Esophagus (tissue), 2 donors: ENCODE measurements at regions not wholly inside any gene's neighbourhood (a gene's known extent, or its start where the extent isn't known, plus 50 kb on each side); places are given as distances from the start of the nearest gene placed in this dataset.

ENCODE experiments used
- H3K27ac ChIP-seq, 2 donors: one replicate each; pipeline ENCODE4 v1.5.1; 2013; ENCODE audit warnings: low read depth in 2 of 2, mild to moderate bottlenecking in 2 of 2, inconsistent platforms in 1 of 2, low read length in 1 of 2, moderate library complexity in 1 of 2
- H3K27me3 ChIP-seq, 2 donors: one replicate each; pipeline ENCODE4 v1.6.1; 2013; ENCODE audit warnings: low read length in 2 of 2, control low read depth in 1 of 2, mild to moderate bottlenecking in 1 of 2; ENCODE audit not compliant: insufficient read depth in 2 of 2, control insufficient read depth in 1 of 2
- H3K36me3 ChIP-seq, 2 donors: one replicate each; pipeline ENCODE4 v1.6.1; 2013; ENCODE audit warnings: low read length in 1 of 2; ENCODE audit not compliant: control insufficient read depth in 2 of 2, insufficient read depth in 2 of 2
- H3K4me1 ChIP-seq, 2 donors: one replicate each; pipeline ENCODE4 v1.6.1; 2013; ENCODE audit warnings: low read length in 1 of 2; ENCODE audit not compliant: control insufficient read depth in 2 of 2, insufficient read depth in 2 of 2
- H3K4me3 ChIP-seq, 2 donors: one replicate each; pipeline ENCODE4 v1.5.1; 2013; ENCODE audit warnings: low read length in 2 of 2, mild to moderate bottlenecking in 2 of 2, low read depth in 1 of 2, moderate library complexity in 1 of 2
- H3K9me3 ChIP-seq, 2 donors: one replicate each; pipeline ENCODE4 v1.6.1; 2013; ENCODE audit warnings: mild to moderate bottlenecking in 2 of 2, low read depth in 1 of 2, low read length in 1 of 2, moderate library complexity in 1 of 2; ENCODE audit not compliant: control insufficient read depth in 2 of 2, insufficient read depth in 1 of 2
- WGBS, 2 donors: extraction: QIAGEN DNeasy Blood & Tissue Kit; methylation state at CpG; one replicate each; pipeline ENCODE4 v1.1.7; 2013; 5-methylcytosine and 5-hydroxymethylcytosine counted together
- donor health status: healthy with polysubstance abuse.
- donor health status: Bipolar disorder and iron deficiency.

DNA sequence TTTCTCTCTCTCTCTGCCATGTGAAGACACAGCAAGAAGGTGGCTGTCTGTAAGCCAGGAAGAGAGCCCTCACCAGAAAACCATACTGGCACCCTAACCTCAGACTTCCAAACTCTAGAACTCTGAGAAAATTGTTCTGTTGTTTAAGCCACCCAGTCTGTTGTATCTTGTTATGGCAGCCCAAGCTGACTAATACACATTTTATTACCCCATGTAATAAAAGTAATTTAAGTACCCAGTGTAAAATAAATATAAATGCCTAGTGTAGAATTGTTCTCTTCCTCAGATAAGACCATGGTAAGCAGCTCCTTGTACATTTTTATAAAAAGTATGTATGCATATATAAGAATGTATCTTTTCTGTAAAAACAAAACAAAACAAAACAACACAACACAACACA lies 119.7 kb downstream of the DTL start:
- no peaks in the 10 kb centered on the region for H3K9me3 ChIP-seq
- H3K4me3 ChIP-seq: no peak overlapping the region
- no peak overlapping the region for H3K27ac ChIP-seq
- peaks cover 0 to 10% of the 10 kb centered on the region in 2 donors for H3K4me1 ChIP-seq
- H3K27me3 ChIP-seq: no peaks in the 10 kb centered on the region
- H3K36me3 ChIP-seq: no peaks in the 10 kb centered on the region

DNA sequence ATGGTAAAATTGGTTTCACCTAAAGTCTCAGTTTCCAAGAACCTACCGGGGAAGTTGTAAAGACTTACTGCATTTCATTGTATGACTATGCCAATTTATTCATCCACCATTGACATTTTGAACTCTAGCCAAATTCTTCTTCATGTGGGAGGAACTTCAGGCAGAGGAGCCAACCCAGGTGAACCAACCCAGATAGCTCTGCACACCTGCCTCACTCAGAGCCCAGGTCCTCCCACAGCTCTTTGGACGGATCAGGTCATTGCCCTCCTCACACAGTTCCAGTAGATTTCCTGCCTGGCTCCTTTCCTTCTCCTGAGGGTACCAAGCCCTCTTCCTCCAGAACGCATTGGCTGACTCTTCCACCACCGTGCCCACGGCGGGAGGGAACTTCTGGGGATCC lies 121.7 kb downstream of the DTL start:
- WGBS, 2 donors: 45 to 58% methylated on average over 6 of the region's 6 CpGs
- peak overlapping the region; percentile 64 to 72 for H3K27ac ChIP-seq
- no peak overlapping the region for H3K4me3 ChIP-seq
- H3K27me3 ChIP-seq: no peaks in the 10 kb centered on the region
- H3K9me3 ChIP-seq: no peaks in the 10 kb centered on the region
- H3K36me3 ChIP-seq: no peaks in the 10 kb centered on the region
- H3K4me1 ChIP-seq: peaks cover 3 to 12% of the 10 kb centered on the region in 2 donors

DNA sequence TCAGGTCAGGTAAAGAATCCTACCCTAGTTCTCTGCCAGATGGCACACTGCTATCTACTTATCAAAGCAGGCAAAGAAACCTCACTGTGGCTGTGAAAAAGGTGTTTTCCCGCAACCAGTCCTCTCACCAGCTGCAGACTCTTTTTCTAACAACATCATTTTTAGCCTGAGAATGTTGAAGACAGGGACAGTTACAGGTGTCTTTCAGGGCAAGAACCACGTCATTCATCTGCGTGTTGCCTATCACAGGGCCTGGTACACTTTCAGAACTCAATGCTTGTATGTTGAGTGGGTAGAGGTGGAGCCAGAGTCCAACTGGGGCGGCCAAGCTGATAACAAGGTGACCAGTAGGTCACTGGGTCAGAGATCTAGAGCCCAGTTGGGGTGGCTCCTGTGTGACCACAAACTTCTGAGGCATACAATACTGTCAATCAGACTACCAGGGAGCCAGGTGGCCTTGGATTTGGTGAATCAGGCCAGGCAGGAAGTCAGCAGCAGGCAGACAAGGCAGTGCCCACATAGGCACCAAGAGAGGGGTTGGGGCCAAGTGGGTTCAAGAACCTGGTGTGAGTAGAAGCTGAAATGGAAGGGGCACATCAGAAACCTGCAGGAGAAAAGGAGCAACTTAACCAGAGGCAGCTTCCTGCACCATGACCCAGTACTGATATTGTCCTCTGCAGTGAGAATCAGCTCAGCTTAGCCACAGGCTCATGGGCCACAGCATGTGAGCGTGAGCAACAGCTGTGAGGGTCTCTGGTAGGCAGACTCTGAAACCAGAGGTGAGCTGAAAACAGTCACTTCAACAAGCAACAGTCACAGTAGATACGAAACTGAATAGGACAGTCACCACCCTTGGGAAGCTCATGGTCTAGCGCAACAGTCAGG lies 123.6 kb downstream of the DTL start:
- no peaks in the 10 kb centered on the region for H3K36me3 ChIP-seq
- no peaks in the 10 kb centered on the region for H3K27me3 ChIP-seq
- H3K27ac ChIP-seq: no peak overlapping the region
- H3K4me1 ChIP-seq: peaks cover 3 to 12% of the 10 kb centered on the region in 2 donors
- H3K9me3 ChIP-seq: no peaks in the 10 kb centered on the region
- H3K4me3 ChIP-seq: no peak overlapping the region
- 90 to 95% methylated on average over 7 of the region's 7 CpGs for WGBS, 2 donors

DNA sequence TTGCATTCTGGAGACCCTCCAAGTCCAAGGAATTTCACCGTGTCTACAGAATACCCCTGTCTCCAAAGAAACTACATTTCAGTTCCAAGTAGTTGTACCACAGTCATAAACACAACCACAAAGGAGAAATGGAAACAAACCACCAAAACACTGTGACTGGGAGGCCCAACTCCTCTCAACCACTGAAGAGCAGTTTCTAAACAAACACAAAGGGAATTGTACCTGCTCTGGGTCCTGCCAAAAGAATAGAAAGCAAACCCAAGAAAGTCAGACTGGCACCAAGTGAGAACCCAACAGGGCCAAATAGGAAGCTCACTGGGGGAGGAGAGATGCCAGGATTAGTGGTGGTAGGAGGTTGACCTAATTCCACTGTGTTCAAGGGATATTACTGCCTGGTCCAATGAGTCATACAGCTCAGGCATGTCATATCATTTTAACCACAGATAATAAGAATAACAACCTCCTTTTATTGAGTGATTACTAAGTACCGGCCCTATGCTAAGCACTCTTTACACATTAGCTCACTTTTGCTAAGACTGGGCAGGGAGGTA lies 123.9 kb upstream of the PPP2R5A start:
- 30 to 34% methylated on average over 2 of the region's 2 CpGs for WGBS, 2 donors
- peak overlapping the region; percentile 10 to 61 for H3K27ac ChIP-seq
- no peaks in the 10 kb centered on the region for H3K27me3 ChIP-seq
- no peaks in the 10 kb centered on the region for H3K36me3 ChIP-seq
- H3K4me1 ChIP-seq: peaks cover 3 to 12% of the 10 kb centered on the region in 2 donors
- no peak overlapping the region for H3K4me3 ChIP-seq
- H3K9me3 ChIP-seq: no peaks in the 10 kb centered on the region

DNA sequence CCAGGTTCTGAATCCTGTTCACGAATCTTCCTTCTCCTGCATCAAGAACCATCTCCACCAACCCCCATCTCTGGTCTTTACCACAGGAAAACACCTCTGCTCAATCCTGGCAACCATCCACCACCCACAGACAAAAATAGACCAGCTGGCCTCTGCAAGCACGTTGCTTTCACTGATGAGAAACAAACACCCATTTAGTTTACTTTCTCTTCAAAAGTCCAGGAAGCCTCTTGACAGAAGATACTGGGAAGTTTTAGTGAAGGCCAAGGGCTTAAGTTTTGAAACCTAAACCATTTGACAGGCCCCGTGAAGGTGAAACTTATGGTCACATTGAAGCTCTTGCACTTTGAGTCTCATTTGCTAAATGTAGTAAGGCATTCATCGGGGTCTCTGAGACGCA lies 122.6 kb upstream of the PPP2R5A start:
- no peaks in the 10 kb centered on the region for H3K36me3 ChIP-seq
- H3K9me3 ChIP-seq: no peaks in the 10 kb centered on the region
- H3K27me3 ChIP-seq: no peaks in the 10 kb centered on the region
- peaks cover 3 to 7% of the 10 kb centered on the region in 2 donors for H3K4me1 ChIP-seq
- WGBS, 2 donors: 51 to 55% methylated on average over 5 of the region's 5 CpGs
- H3K27ac ChIP-seq: no peak overlapping the region
- no peak overlapping the region for H3K4me3 ChIP-seq

DNA sequence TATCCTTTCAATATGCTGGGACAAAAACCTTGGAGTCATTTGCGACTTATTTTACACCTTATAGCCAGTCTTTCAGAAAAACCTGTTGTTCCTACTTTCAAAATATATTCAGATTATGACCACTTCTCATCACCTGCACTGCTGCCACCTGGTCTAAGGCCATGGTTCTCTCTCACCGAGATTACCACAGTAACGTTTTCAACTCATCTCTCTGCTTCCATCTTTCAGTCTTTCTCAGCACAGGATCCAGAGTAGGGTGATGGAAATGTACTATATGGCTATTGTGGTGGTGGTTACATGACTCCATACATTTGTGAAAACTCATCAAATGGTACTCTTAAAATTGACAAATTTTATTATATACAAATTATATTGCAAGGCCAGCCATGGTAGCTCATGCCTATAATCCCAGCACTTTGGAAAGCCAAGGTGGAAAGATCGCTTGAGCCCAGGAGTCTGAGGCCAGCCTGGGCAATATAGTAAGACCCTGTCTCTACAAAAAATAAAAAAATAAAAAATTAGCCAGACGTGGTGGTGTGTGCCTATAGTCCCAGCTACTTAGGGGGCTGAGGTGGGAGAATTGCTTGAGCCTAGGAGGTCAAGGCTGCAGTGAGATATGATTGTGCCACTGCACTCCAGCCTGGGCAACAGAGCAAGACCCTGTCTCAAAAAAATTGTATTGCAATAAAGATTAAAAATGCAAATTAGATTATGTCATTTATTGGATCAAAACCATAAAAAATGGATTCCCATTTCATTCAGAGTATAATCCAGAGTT lies 120.9 kb upstream of the PPP2R5A start:
- H3K27me3 ChIP-seq: no peaks in the 10 kb centered on the region
- no peaks in the 10 kb centered on the region for H3K9me3 ChIP-seq
- H3K27ac ChIP-seq: no peak overlapping the region
- 91 to 92% methylated on average over 5 of the region's 5 CpGs for WGBS, 2 donors
- no peak overlapping the region for H3K4me3 ChIP-seq
- H3K36me3 ChIP-seq: no peaks in the 10 kb centered on the region
- peaks cover 3 to 5% of the 10 kb centered on the region in 2 donors for H3K4me1 ChIP-seq

DNA sequence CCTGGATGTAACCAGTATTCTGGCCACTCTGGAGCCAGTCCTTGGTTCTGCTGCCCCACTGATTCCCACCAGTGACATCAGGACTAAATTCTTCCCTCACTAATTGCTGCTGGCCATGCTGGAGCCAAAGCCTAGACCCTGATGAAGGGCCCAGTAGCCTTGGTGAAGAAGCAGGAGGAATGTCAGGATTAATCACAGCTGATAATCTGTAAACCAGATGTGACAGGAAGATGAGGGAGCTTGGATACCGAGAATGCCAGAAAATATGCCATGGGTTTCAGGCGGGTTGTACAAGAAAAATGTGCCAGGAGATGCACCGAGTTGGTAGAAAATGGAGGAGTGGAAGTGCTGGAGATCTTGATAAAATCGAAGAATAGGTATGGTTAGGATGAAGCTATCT lies 119.0 kb upstream of the PPP2R5A start:
- H3K9me3 ChIP-seq: no peaks in the 10 kb centered on the region
- no peak overlapping the region for H3K4me3 ChIP-seq
- no peaks in the 10 kb centered on the region for H3K36me3 ChIP-seq
- no peaks in the 10 kb centered on the region for H3K27me3 ChIP-seq
- peaks cover 0 to 3% of the 10 kb centered on the region in 2 donors for H3K4me1 ChIP-seq
- H3K27ac ChIP-seq: no peak overlapping the region
- WGBS, 2 donors: 74 to 85% methylated on average over 4 of the region's 4 CpGs

DNA sequence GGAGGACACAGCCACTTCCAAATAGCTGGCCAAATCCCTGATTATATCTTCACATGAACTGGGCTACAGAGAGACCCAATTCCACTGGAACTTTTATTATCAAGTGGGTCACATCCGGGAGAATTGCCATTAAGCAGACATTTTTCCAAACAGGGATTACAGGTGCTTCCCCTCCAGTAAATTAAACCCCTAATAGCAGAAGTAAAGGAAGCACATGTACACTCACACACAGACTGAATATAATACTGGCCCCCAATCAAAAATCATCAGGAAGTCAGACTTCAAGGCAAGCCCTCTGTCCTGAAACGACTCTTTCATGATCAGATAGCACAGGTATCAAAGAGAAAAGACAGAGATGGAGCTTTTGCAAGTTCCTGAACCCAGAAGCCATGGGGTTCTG lies 118.6 kb upstream of the PPP2R5A start:
- no peaks in the 10 kb centered on the region for H3K9me3 ChIP-seq
- H3K36me3 ChIP-seq: no peaks in the 10 kb centered on the region
- H3K4me1 ChIP-seq: peaks cover 0 to 3% of the 10 kb centered on the region in 2 donors
- H3K4me3 ChIP-seq: no peak overlapping the region
- H3K27me3 ChIP-seq: no peaks in the 10 kb centered on the region
- H3K27ac ChIP-seq: no peak overlapping the region
- 46 to 52% methylated on average over 2 of the region's 2 CpGs for WGBS, 2 donors

DNA sequence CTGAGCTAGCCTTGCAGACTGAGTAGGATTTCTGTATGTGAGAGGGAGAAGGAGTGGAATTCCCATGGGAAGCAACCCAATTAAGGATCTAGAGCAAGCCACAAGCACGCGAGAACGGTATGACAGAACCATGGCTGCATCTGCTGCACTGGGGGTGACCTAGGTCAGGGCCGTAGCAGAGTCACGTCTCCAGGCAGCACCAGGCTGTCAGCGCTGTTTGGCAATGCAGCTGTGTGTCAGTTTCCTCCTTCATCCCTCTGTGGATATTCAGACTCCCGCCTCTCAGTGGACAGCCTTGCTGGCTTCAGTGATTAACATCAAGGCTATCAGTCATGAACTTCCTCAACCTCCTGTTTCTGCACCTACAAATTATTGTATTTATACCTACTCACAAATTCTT lies 118.1 kb upstream of the PPP2R5A start:
- Histone ChIP-seq H3K4me3 (no peak overlapping the region), H3K27ac (no peak overlapping the region), H3K9me3 (no peaks in the 10 kb centered on the region), H3K36me3 (no peaks in the 10 kb centered on the region), H3K4me1 (peaks cover 0 to 2% of the 10 kb centered on the region in 2 donors), H3K27me3 (no peaks in the 10 kb centered on the region)
- WGBS, 2 donors: 43 to 55% methylated on average over 7 of the region's 7 CpGs
